ENCODE measurements at regions not wholly inside any gene's neighbourhood (a gene's known extent, or its start where the extent isn't known, plus 50 kb on each side); places are given as distances from the start of the nearest gene placed in this dataset.
"Not testable (repeated sequence)": the region's sequence is repeated elsewhere in the genome, so short reads cannot be mapped to it uniquely, and the experiment has no call there.

- no TSS peak for BruUV-seq (replicated peaks)
- ChIA-PET RAD21 (ENCODE audit: unreplicated experiment) (no interaction called here), POLR2A (no interaction called here), SMC1A (ENCODE audit: uncharacterized antibody, unreplicated experiment) (no interaction called here), CTCF (no interaction called here)
- FAIRE-seq: no peak
- H3K27me3 ChIP-seq (replicated peaks in 1 of 2; ENCODE audit: control insufficient read depth in 2 of 2, insufficient read depth in 2 of 2, low read length in 1 of 2): no peaks in the 10 kb centered on the region
- peaks cover 2% of the 10 kb centered on the region; the same call in 2 of the 3 replicates for H3K9me3 ChIP-seq (replicated peaks; ENCODE audit: control insufficient read depth, insufficient read depth, low read length)
- H2AFZ ChIP-seq (ENCODE audit: control insufficient read depth, low read depth, low read length): no peak overlapping the region
- H3K4me2 ChIP-seq (ENCODE audit: control insufficient read depth, insufficient read depth): no peak overlapping the region
- no peaks in the 10 kb centered on the region for H4K20me1 ChIP-seq (ENCODE audit: control insufficient read depth, insufficient read depth)
- H3K4me3 ChIP-seq: no peak overlapping the region
- intact Hi-C loops (cut with micrococcal nuclease; ENCODE audit: unreplicated experiment) (no loop called here), in situ Hi-C loops (cut with MboI) (no loop called here)
- no peak for DNase-seq (ENCODE audit: low read depth, low spot score)
- no peak for ATAC-seq
- no peak overlapping the region for H3K27ac ChIP-seq (ENCODE audit: control insufficient read depth, insufficient read depth)
- 55% methylated on average over 11 of the region's 11 CpGs for WGBS (ENCODE audit: insufficient coverage, insufficient replicate concordance, low lambda C conversion rate, missing lambda C conversion rate)
- H3K36me3 ChIP-seq (ENCODE audit: control insufficient read depth in 2 of 2, insufficient read depth in 2 of 2, low read length in 1 of 2): no peaks in the 10 kb centered on the region
- TF ChIP-seq CTCF (IDR thresholded peaks at IDR 0.05 in 2 of 3, conservative IDR thresholded peaks at IDR 0.05 in 1 of 3; ENCODE audit: control insufficient read depth in 2 of 3, extremely low read depth in 1 of 3, insufficient read depth in 1 of 3, low read depth in 3 of 3, low read length in 3 of 3) (no peak), PML (IDR thresholded peaks at IDR 0.05; ENCODE audit: low read length) (no peak), SUPT20H (IDR thresholded peaks at IDR 0.05; ENCODE audit: borderline replicate concordance, control insufficient read depth, low read depth, low read length) (no peak), JUNB (IDR thresholded peaks at IDR 0.05) (no peak)
- H3K79me2 ChIP-seq (ENCODE audit: control insufficient read depth, insufficient read depth, low read length): no peaks in the 10 kb centered on the region
- H3K4me1 ChIP-seq (ENCODE audit: control insufficient read depth, insufficient read depth, low read length): no peaks in the 10 kb centered on the region
- no peak overlapping the region for H3K9ac ChIP-seq (ENCODE audit: control insufficient read depth, insufficient read depth, low read length)
Measured at GRCh38 chrX:1041091-1041490, 171.4 kb downstream of the CRLF2 start.

- H3K4me1 ChIP-seq (ENCODE audit: control insufficient read depth, insufficient read depth, low read length); BruUV-seq (replicated peaks); H3K9ac ChIP-seq (ENCODE audit: control insufficient read depth, insufficient read depth, low read length); H3K27me3 ChIP-seq (replicated peaks in 1 of 2; ENCODE audit: control insufficient read depth in 2 of 2, insufficient read depth in 2 of 2, low read length in 1 of 2); POLR2A ChIA-PET; ATAC-seq; H2AFZ ChIP-seq (ENCODE audit: control insufficient read depth, low read depth, low read length); SMC1A ChIA-PET (ENCODE audit: uncharacterized antibody, unreplicated experiment); H3K27ac ChIP-seq (ENCODE audit: control insufficient read depth, insufficient read depth); FAIRE-seq; DNase-seq (ENCODE audit: low read depth, low spot score); H3K4me3 ChIP-seq; H4K20me1 ChIP-seq (ENCODE audit: control insufficient read depth, insufficient read depth); CTCF ChIA-PET; H3K79me2 ChIP-seq (ENCODE audit: control insufficient read depth, insufficient read depth, low read length); H3K4me2 ChIP-seq (ENCODE audit: control insufficient read depth, insufficient read depth); intact Hi-C loops (cut with micrococcal nuclease; ENCODE audit: unreplicated experiment); RAD21 ChIA-PET (ENCODE audit: unreplicated experiment); H3K36me3 ChIP-seq (ENCODE audit: control insufficient read depth in 2 of 2, insufficient read depth in 2 of 2, low read length in 1 of 2); H3K9me3 ChIP-seq (replicated peaks; ENCODE audit: control insufficient read depth, insufficient read depth, low read length): not testable (repeated sequence)
- in situ Hi-C loops (cut with MboI): loop anchor here (10.0 kb wide), 1 partner anchor 61 kb away; no protein-coding TSS in a partner anchor
- WGBS (ENCODE audit: insufficient coverage, insufficient replicate concordance, low lambda C conversion rate, missing lambda C conversion rate): 70% methylated on average over 14 of the region's 14 CpGs
Measured at GRCh38 chrX:1035931-1036330, 176.5 kb downstream of the CRLF2 start.
